Esophagus (tissue), 2 donors: ENCODE measurements at regions not wholly inside any gene's neighbourhood (a gene's known extent, or its start where the extent isn't known, plus 50 kb on each side); places are given as distances from the start of the nearest gene placed in this dataset.

Experiments
- H3K27ac ChIP-seq, 2 donors: one replicate each; pipeline ENCODE4 v1.5.1; 2013; ENCODE audit warnings: low read depth in 2 of 2, mild to moderate bottlenecking in 2 of 2, inconsistent platforms in 1 of 2, low read length in 1 of 2, moderate library complexity in 1 of 2
- H3K27me3 ChIP-seq, 2 donors: one replicate each; pipeline ENCODE4 v1.6.1; 2013; ENCODE audit warnings: low read length in 2 of 2, control low read depth in 1 of 2, mild to moderate bottlenecking in 1 of 2; ENCODE audit not compliant: insufficient read depth in 2 of 2, control insufficient read depth in 1 of 2
- H3K36me3 ChIP-seq, 2 donors: one replicate each; pipeline ENCODE4 v1.6.1; 2013; ENCODE audit warnings: low read length in 1 of 2; ENCODE audit not compliant: control insufficient read depth in 2 of 2, insufficient read depth in 2 of 2
- H3K4me1 ChIP-seq, 2 donors: one replicate each; pipeline ENCODE4 v1.6.1; 2013; ENCODE audit warnings: low read length in 1 of 2; ENCODE audit not compliant: control insufficient read depth in 2 of 2, insufficient read depth in 2 of 2
- H3K4me3 ChIP-seq, 2 donors: one replicate each; pipeline ENCODE4 v1.5.1; 2013; ENCODE audit warnings: low read length in 2 of 2, mild to moderate bottlenecking in 2 of 2, low read depth in 1 of 2, moderate library complexity in 1 of 2
- H3K9me3 ChIP-seq, 2 donors: one replicate each; pipeline ENCODE4 v1.6.1; 2013; ENCODE audit warnings: mild to moderate bottlenecking in 2 of 2, low read depth in 1 of 2, low read length in 1 of 2, moderate library complexity in 1 of 2; ENCODE audit not compliant: control insufficient read depth in 2 of 2, insufficient read depth in 1 of 2
- WGBS, 2 donors: extraction: QIAGEN DNeasy Blood & Tissue Kit; methylation state at CpG; one replicate each; pipeline ENCODE4 v1.1.7; 2013; 5-methylcytosine and 5-hydroxymethylcytosine counted together
- donor health status: healthy with polysubstance abuse.
- donor health status: Bipolar disorder and iron deficiency.

DNA sequence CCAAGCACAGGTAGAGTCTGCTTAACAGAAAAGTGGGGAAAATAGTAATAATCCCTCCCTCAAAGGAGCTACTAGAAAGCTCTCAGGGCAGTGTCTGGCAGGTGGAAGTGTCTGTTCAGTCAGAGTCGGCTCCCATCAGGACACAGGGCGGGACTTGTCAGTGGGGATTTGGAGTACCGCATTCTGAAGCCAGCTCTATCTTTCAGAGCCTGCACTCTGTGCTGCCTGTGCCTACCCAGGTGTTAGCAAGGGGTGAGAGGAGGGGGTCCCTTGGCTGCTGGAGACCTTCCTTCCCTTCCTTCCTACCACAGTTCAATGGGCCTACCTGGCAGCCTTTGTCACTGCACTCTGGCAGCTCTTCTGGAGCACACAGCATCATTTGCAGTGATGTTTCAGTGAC, 615.5 kb downstream of the AJAP1 start:
- Histone ChIP-seq H3K36me3 (no peaks in the 10 kb centered on the region), H3K27me3 (peaks cover 0 to 10% of the 10 kb centered on the region in 2 donors), H3K9me3 (peaks cover 0 to 14% of the 10 kb centered on the region in 2 donors), H3K4me3 (no peak overlapping the region), H3K27ac (no peak overlapping the region), H3K4me1 (no peaks in the 10 kb centered on the region)
- 91 to 93% methylated on average over 3 of the region's 3 CpGs for WGBS, 2 donors

DNA sequence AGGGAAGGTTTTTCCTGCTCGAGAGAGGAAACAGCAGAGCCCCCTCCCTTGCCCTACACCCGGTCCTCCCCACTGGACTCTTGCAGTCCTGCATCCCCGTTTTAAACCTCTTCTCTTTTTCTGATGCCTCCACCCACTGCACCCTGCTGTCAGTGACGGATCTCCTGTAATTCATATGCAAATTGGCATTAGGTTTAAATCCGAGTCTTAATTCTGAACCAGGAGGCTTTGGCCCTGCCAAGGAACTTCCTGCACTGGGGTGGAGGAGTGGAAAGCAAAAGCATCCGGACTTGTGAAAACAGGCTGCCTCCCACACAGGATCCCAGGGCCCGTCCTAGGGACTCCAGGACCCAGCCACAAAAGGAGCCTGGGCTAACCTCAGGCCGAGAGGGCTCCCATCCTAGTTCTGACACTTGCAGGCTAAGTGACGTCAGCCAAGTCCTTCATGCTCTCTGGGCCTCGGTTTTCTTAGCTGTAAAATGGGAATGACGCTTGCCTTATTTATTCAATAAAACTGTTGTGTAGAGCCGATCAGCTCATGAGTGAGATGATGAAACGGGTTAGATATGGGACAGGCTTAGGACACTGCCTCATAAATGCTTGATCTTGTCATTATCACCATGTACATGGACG, 613.3 kb downstream of the AJAP1 start:
- Histone ChIP-seq H3K4me3 (no peak overlapping the region), H3K27ac (no peak overlapping the region), H3K27me3 (peaks cover 0 to 10% of the 10 kb centered on the region in 2 donors), H3K9me3 (peaks cover 0 to 14% of the 10 kb centered on the region in 2 donors), H3K36me3 (no peaks in the 10 kb centered on the region), H3K4me1 (no peaks in the 10 kb centered on the region)
- WGBS, 2 donors = 39 to 45% methylated on average over 14 of the region's 14 CpGs

DNA sequence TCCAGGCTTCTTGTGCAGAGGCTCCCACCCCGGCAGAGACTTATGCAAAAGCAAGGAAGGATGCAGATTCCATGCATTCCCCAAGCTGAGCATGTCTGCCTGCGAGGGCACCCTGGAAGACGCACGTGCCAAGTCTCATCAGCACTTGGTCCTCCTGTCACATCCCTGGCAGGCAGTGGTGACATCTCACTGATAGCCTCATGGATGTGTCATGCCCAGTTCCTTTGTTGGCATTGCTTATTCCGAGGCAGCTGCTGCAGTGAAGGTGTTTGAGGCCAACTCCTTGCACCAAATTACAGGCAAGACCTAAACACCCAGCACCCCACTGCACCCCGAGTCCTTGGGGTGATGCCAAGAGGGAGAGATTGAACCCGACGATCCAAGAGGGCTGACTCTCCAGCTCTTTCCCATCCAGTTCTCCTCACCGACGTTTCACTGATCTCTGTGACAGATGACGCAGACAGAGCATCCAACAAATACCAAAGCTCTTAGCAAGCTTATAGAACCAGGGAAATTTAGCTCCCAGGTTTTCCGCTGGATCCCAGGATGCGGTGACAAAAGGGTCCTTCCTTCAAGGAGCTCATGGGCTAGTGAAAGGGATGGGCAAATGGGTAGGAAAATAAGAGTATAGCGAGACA, 611.1 kb downstream of the AJAP1 start:
- no peaks in the 10 kb centered on the region for H3K4me1 ChIP-seq
- 63 to 64% methylated on average over 14 of the region's 14 CpGs for WGBS, 2 donors
- H3K27ac ChIP-seq = no peak overlapping the region
- H3K9me3 ChIP-seq = peaks cover 1 to 14% of the 10 kb centered on the region in 2 donors
- H3K4me3 ChIP-seq = no peak overlapping the region
- H3K36me3 ChIP-seq = no peaks in the 10 kb centered on the region
- peaks cover 0 to 2% of the 10 kb centered on the region in 2 donors for H3K27me3 ChIP-seq

DNA sequence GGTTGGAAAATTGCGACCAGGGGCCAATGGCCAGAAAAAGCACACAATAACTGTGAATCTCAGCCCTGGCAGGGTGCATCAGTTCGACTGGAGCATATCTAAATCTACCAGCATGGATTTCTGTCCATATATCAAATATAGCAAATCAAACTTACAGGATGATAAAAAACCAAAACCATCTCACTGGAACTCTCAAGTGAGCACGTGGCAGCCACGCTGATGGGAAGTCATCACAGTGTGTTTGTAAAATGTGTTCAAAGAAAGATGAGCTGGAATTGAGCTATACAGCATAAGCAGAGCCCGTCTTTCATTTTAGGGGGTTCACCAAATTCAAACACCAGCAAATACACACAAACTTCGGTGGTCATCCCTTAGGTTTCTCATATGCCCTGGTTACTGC, 610.1 kb downstream of the AJAP1 start:
- 67% methylated on average over 6 of the region's 6 CpGs for WGBS, 2 donors
- no peaks in the 10 kb centered on the region for H3K27me3 ChIP-seq
- H3K27ac ChIP-seq = no peak overlapping the region

GRCh38 chr1:5256793-5257192, 602.4 kb downstream of the AJAP1 start:
- Histone ChIP-seq H3K4me3 (no peak overlapping the region), H3K36me3 (no peaks in the 10 kb centered on the region), H3K27me3 (peaks cover 0 to 2% of the 10 kb centered on the region in 2 donors), H3K4me1 (no peaks in the 10 kb centered on the region), H3K9me3 (peaks cover 6 to 8% of the 10 kb centered on the region in 2 donors), H3K27ac (no peak overlapping the region)
- WGBS, 2 donors = 62 to 71% methylated on average over 2 of the region's 2 CpGs

More for the DNA sequence above, 610.1 kb downstream of the AJAP1 start:
- H3K36me3 ChIP-seq = no peaks in the 10 kb centered on the region
- peaks cover 3 to 13% of the 10 kb centered on the region in 2 donors for H3K9me3 ChIP-seq
- H3K4me1 ChIP-seq = no peaks in the 10 kb centered on the region
- no peak overlapping the region for H3K4me3 ChIP-seq

- 90 to 92% methylated on average over 2 of the region's 2 CpGs for WGBS, 2 donors
- Histone ChIP-seq H3K9me3 (peaks cover 2 to 6% of the 10 kb centered on the region in 2 donors), H3K4me1 (no peaks in the 10 kb centered on the region), H3K27ac (no peak overlapping the region), H3K27me3 (peaks cover 0 to 4% of the 10 kb centered on the region in 2 donors), H3K4me3 (no peak overlapping the region), H3K36me3 (no peaks in the 10 kb centered on the region)
These were observed 600.6 kb downstream of the AJAP1 start for GRCh38 chr1:5254975-5255374.

DNA sequence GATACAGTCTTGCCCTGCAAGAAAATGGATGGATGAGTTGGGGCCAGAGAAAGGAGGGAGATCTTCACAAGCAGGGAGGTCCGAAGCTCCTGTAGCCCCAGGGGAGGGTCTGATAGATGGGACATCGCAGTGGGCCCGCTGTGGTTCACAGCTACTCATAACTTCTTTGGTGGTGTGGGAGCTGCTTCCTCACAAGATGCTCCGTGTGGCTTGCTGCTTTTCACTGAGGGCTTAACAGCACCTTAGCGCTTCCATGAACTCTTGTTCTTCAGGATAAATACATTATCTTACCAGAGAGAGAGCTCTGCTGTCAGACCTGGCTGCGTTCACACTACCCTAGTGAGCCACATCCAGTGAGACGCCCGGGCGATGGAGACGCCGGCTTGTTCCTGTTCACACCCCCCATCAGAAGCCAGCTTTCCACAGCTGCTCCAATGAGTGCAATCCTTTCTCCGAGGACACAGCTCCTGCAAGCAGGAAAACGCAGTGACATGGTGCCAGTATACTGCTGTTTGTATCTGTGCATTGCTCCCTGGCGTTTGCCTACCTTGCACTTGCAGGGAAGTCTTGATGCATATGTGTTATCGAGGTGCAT, 599.8 kb downstream of the AJAP1 start:
- Histone ChIP-seq H3K27ac (no peak overlapping the region), H3K4me1 (no peaks in the 10 kb centered on the region), H3K4me3 (no peak overlapping the region), H3K9me3 (peaks cover 2 to 3% of the 10 kb centered on the region in 2 donors), H3K27me3 (peaks cover 0 to 4% of the 10 kb centered on the region in 2 donors), H3K36me3 (no peaks in the 10 kb centered on the region)
- 84 to 85% methylated on average over 15 of the region's 15 CpGs for WGBS, 2 donors

DNA sequence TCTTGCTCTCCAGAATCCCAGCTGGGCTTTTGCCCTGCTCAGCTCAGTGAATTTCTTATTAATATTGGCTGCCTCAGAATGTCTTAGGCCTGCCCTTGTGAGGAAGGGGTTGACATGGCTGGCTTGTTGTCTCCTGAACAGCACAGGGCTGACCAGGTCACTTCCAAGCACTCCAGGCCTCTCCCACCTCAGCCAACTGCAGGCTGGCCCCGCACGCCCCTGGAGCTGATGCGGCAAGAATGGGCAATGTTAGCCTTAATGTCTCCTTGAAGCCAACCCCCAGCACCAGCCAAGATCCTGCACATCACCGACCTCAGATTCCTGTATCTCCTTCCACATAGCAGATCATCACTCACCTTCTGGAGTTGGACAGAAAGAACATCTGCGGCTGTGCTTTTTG, 598.6 kb downstream of the AJAP1 start:
- Histone ChIP-seq H3K4me1 (no peaks in the 10 kb centered on the region), H3K4me3 (no peak overlapping the region)

GRCh38 chr1:5250336-5250735, 595.9 kb downstream of the AJAP1 start:
- 42 to 93% methylated on average over 2 of the region's 2 CpGs for WGBS, 2 donors
- no peak overlapping the region for H3K27ac ChIP-seq

More for the DNA sequence above, 598.6 kb downstream of the AJAP1 start:
- Histone ChIP-seq H3K27me3 (peaks cover 0 to 4% of the 10 kb centered on the region in 2 donors), H3K36me3 (no peaks in the 10 kb centered on the region), H3K27ac (no peak overlapping the region), H3K9me3 (peaks cover 0 to 2% of the 10 kb centered on the region in 2 donors)
- 88 to 91% methylated on average over 5 of the region's 5 CpGs for WGBS, 2 donors

More at GRCh38 chr1:5250336-5250735, 595.9 kb downstream of the AJAP1 start:
- H3K36me3 ChIP-seq = no peaks in the 10 kb centered on the region
- H3K9me3 ChIP-seq = peaks cover 0 to 2% of the 10 kb centered on the region in 2 donors
- H3K27me3 ChIP-seq = peaks cover 0 to 4% of the 10 kb centered on the region in 2 donors
- no peaks in the 10 kb centered on the region for H3K4me1 ChIP-seq
- no peak overlapping the region for H3K4me3 ChIP-seq
